ENCODE measurements at regions not wholly inside any gene's neighbourhood (a gene's known extent, or its start where the extent isn't known, plus 50 kb on each side); places are given as distances from the start of the nearest gene placed in this dataset.
"Not testable (repeated sequence)": the region's sequence is repeated elsewhere in the genome, so short reads cannot be mapped to it uniquely, and the experiment has no call there.

GRCh38 chr9:102474357-102474756 lies 520.8 kb upstream of the CYLC2 start:
- Histone ChIP-seq H3K27me3 (ENCODE audit: control insufficient read depth, insufficient read depth, low read length) (no peaks in the 10 kb centered on the region), H3K36me3 (ENCODE audit: control insufficient read depth, insufficient read depth, low read length) (no peaks in the 10 kb centered on the region), H3K4me3 (ENCODE audit: low read depth, low read length) (no peak overlapping the region)
- FAIRE-seq (no peak), DNase-seq (ENCODE audit: low read depth) (no peak)
- TF ChIP-seq CTCF (IDR thresholded peaks at IDR 0.05; ENCODE audit: insufficient read depth, low read length, severe bottlenecking): no peak

GRCh38 chr9:102469430-102469829 lies 525.7 kb upstream of the CYLC2 start:
- not testable (repeated sequence) for DNase-seq (ENCODE audit: low read depth); H3K27me3 ChIP-seq (ENCODE audit: control insufficient read depth, insufficient read depth, low read length); FAIRE-seq; H3K4me3 ChIP-seq (ENCODE audit: low read depth, low read length); H3K36me3 ChIP-seq (ENCODE audit: control insufficient read depth, insufficient read depth, low read length)

DNA sequence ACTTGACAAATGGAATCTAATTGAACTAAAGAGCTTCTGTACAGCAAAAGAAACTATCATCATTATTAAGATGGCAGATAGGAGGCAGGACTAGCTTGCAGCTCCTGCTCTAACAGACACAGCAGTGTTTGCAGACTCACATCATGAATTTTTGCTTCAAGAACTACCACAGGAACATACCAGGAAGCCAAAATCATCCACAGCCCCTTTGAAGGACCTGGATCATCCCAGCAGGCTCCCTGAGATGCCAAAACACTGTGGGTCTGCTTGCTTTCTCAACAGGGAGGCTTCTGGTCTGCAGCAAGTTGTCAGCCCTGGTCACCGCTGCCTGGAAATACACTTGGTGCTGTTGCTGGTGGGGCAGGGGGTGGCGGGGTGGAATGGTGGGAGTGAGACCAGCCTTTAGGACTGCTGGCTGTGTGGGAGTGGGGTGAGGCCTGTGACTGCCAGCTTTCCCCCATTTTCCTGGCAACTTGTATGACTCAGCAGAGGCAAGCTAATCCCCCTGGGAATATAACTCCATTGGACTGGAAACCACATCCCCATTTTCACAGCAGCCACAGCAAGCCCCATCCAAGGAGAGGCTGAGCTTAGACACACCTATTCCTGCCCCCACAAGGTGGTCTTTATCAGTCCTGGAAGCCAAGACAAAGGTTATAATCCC lies 533.8 kb upstream of the CYLC2 start:
- H3K27me3 ChIP-seq (ENCODE audit: control insufficient read depth, insufficient read depth, low read length): no peaks in the 10 kb centered on the region
- no peak for TF ChIP-seq CTCF (IDR thresholded peaks at IDR 0.05; ENCODE audit: insufficient read depth, low read length, severe bottlenecking)
- H3K4me3 ChIP-seq (ENCODE audit: low read depth, low read length): no peak overlapping the region
- DNase-seq (ENCODE audit: low read depth) (no peak), FAIRE-seq (no peak)
- no peaks in the 10 kb centered on the region for H3K36me3 ChIP-seq (ENCODE audit: control insufficient read depth, insufficient read depth, low read length)

DNA sequence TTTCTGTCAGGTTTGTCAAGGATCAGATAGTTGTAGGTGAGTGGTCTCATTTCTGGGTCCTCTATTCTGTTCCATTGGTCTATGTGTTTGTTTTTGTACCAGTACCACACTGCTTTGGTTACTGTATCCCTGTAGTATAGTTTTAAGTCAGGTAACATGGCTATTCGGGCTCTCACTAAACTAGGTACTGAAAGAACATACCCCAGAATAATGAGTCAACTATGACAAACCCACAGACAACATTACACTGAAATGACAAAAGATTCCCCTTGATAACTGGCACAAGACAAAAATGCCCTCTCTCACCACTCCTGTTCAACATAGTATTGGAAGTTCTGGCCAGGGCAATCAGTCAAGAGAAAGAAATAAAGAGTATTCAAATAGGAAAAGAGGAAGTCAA lies 535.3 kb upstream of the CYLC2 start:
- H3K27me3 ChIP-seq (ENCODE audit: control insufficient read depth, insufficient read depth, low read length): no peaks in the 10 kb centered on the region
- no peak overlapping the region for H3K4me3 ChIP-seq (ENCODE audit: low read depth, low read length)
- no peaks in the 10 kb centered on the region for H3K36me3 ChIP-seq (ENCODE audit: control insufficient read depth, insufficient read depth, low read length)
- DNase-seq (ENCODE audit: low read depth) (no peak), FAIRE-seq (no peak)
- TF ChIP-seq CTCF (IDR thresholded peaks at IDR 0.05; ENCODE audit: insufficient read depth, low read length, severe bottlenecking): no peak

DNA sequence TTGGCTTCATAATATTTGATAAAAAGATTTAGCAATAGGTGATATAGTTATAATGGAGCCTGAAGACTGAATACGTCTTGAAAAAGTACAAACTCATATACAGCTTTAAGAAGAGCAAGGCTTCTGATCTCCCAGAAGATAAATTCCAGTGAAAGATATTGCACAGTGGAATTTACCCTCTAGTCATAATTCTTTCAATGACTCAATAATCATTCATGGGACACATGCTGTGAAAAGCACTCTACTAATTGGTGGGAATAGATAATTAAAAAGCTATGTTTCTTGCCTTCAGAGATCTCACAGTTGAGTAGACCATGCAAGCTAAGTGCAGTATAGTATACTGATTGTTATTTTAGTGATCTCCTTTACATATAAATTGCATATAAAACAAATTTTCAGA lies 538.6 kb upstream of the CYLC2 start:
- Histone ChIP-seq H3K36me3 (ENCODE audit: control insufficient read depth, insufficient read depth, low read length) (no peaks in the 10 kb centered on the region), H3K4me3 (ENCODE audit: low read depth, low read length) (no peak overlapping the region), H3K27me3 (ENCODE audit: control insufficient read depth, insufficient read depth, low read length) (no peaks in the 10 kb centered on the region)
- FAIRE-seq (no peak), DNase-seq (ENCODE audit: low read depth) (no peak)
- TF ChIP-seq CTCF (IDR thresholded peaks at IDR 0.05; ENCODE audit: insufficient read depth, low read length, severe bottlenecking): no peak

DNA sequence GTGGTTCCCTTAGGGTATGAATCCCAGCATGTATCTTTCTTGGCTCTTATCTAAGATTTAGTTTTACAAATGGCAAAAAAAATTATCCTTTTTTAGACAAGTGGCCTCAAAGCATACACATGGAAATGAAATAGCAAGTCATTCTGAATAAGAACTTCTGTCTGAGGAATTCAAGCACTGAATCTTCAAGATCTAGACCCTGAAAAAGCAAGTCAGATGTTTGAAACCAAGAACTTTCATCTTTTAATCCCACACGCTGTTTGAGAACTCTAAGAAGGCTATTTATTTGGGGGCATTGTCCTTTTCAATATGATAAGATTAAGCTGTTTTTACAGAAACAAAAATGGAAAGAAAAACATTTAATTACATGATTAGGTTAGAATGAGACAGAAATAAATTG lies 549.2 kb upstream of the CYLC2 start:
- no peak overlapping the region for H3K4me3 ChIP-seq (ENCODE audit: low read depth, low read length)
- TF ChIP-seq CTCF (IDR thresholded peaks at IDR 0.05; ENCODE audit: insufficient read depth, low read length, severe bottlenecking): no peak
- H3K36me3 ChIP-seq (ENCODE audit: control insufficient read depth, insufficient read depth, low read length): no peaks in the 10 kb centered on the region
- FAIRE-seq (no peak), DNase-seq (ENCODE audit: low read depth) (no peak)
- H3K27me3 ChIP-seq (ENCODE audit: control insufficient read depth, insufficient read depth, low read length): no peaks in the 10 kb centered on the region
